ENCODE measurements at regions not wholly inside any gene's neighbourhood (a gene's known extent, or its start where the extent isn't known, plus 50 kb on each side); places are given as distances from the start of the nearest gene placed in this dataset.

DNA sequence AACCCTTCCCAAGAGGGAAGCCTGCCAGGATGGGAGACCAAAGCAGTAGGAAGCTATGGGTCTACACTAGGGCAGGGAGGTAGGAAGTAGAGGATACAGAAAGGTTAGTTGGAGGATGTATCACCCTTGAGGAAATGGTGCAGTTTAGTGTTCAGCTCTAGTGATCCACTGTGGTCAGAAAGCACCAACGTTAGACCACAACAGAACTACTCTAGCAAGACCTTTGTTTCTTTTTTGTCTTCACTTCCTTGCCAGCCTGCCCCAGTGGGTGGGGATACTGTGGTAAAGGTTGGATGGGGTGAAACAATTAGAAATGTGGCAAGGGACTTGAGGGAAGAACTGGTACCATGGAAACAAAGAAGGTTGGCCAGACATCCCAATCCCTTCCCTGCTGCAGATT lies 83.3 kb downstream of the DDIT4L start:
- H3K79me2 ChIP-seq = no peaks in the 10 kb centered on the region

DNA sequence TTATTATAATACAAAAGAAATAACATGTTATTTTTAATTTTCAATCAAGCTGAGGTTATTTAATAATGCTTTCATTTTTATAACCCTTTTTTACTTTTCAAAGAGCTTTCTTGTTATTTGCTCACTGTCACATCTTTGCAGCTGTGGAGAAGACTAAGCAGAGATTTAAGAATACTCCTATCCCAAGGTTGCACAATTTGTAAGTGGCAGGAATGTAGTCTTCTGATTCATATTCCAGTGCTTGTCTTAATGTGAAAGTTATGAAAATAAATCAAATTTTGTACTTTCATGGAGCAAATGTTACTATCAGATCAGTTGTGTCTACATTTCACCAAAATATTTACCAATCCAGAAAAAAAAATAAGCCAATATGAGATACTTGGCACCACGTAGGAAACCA lies 86.6 kb downstream of the DDIT4L start:
- no peak for DNase-seq (ENCODE audit: low spot score)
- Histone ChIP-seq H3K9me2 (replicated peaks; ENCODE audit: insufficient read depth) (no peaks in the 10 kb centered on the region), H2AFZ (no peak overlapping the region), H3K27ac (no peak overlapping the region), H3K4me2 (no peak overlapping the region), H3K9me3 (ENCODE audit: low read depth) (no peaks in the 10 kb centered on the region), H3K4me1 (ENCODE audit: insufficient read depth) (no peaks in the 10 kb centered on the region), H4K20me1 (ENCODE audit: insufficient read depth, poor library complexity, severe bottlenecking) (no peaks in the 10 kb centered on the region), H3K36me3 (replicated peaks; ENCODE audit: insufficient read depth, low read depth) (no peaks in the 10 kb centered on the region), H3K27me3 (no peaks in the 10 kb centered on the region), H3K79me2 (no peaks in the 10 kb centered on the region), H3K4me3 (no peak overlapping the region)
- TF ChIP-seq EZH2phosphoT487 (IDR thresholded peaks at IDR 0.05; ENCODE audit: low read depth, severe bottlenecking, unreplicated experiment) (no peak), EZH2 (IDR thresholded peaks at IDR 0.05; ENCODE audit: borderline replicate concordance) (no peak)
- TF ChIP-seq, protein P1, sequence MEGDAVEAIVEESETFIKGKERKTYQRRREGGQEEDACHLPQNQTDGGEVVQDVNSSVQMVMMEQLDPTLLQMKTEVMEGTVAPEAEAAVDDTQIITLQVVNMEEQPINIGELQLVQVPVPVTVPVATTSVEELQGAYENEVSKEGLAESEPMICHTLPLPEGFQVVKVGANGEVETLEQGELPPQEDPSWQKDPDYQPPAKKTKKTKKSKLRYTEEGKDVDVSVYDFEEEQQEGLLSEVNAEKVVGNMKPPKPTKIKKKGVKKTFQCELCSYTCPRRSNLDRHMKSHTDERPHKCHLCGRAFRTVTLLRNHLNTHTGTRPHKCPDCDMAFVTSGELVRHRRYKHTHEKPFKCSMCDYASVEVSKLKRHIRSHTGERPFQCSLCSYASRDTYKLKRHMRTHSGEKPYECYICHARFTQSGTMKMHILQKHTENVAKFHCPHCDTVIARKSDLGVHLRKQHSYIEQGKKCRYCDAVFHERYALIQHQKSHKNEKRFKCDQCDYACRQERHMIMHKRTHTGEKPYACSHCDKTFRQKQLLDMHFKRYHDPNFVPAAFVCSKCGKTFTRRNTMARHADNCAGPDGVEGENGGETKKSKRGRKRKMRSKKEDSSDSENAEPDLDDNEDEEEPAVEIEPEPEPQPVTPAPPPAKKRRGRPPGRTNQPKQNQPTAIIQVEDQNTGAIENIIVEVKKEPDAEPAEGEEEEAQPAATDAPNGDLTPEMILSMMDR (IDR thresholded peaks at IDR 0.05; ENCODE audit: poor library complexity) = no peak
- WGBS (ENCODE audit: low lambda C conversion rate, missing lambda C conversion rate) = 92% methylated on average over 1 of the region's 1 CpG

More for the DNA sequence above, 83.3 kb downstream of the DDIT4L start:
- no peak for DNase-seq (ENCODE audit: low spot score)
- Histone ChIP-seq H3K9me3 (ENCODE audit: low read depth) (no peaks in the 10 kb centered on the region), H3K4me3 (no peak overlapping the region), H3K4me1 (ENCODE audit: insufficient read depth) (no peaks in the 10 kb centered on the region), H3K27ac (no peak overlapping the region), H3K9me2 (replicated peaks; ENCODE audit: insufficient read depth) (no peaks in the 10 kb centered on the region), H3K27me3 (no peaks in the 10 kb centered on the region), H4K20me1 (ENCODE audit: insufficient read depth, poor library complexity, severe bottlenecking) (no peaks in the 10 kb centered on the region), H2AFZ (no peak overlapping the region), H3K4me2 (no peak overlapping the region), H3K36me3 (replicated peaks; ENCODE audit: insufficient read depth, low read depth) (no peaks in the 10 kb centered on the region)
- WGBS (ENCODE audit: low lambda C conversion rate, missing lambda C conversion rate) = 80% methylated on average over 1 of the region's 1 CpG
- TF ChIP-seq EZH2phosphoT487 (IDR thresholded peaks at IDR 0.05; ENCODE audit: low read depth, severe bottlenecking, unreplicated experiment) (no peak), EZH2 (IDR thresholded peaks at IDR 0.05; ENCODE audit: borderline replicate concordance) (no peak)
- TF ChIP-seq, protein P1 (IDR thresholded peaks at IDR 0.05; ENCODE audit: poor library complexity) = no peak

- WGBS (ENCODE audit: low lambda C conversion rate, missing lambda C conversion rate) = 52% methylated on average over 3 of the region's 3 CpGs
- no peak overlapping the region for H3K27ac ChIP-seq
- no peaks in the 10 kb centered on the region for H3K9me3 ChIP-seq (ENCODE audit: low read depth)
- H3K4me3 ChIP-seq = no peak overlapping the region
- no peak for DNase-seq (ENCODE audit: low spot score)
- H3K4me2 ChIP-seq = no peak overlapping the region
- no peaks in the 10 kb centered on the region for H3K9me2 ChIP-seq (replicated peaks; ENCODE audit: insufficient read depth)
- TF ChIP-seq EZH2 (IDR thresholded peaks at IDR 0.05; ENCODE audit: borderline replicate concordance) (no peak), EZH2phosphoT487 (IDR thresholded peaks at IDR 0.05; ENCODE audit: low read depth, severe bottlenecking, unreplicated experiment) (no peak)
- TF ChIP-seq, protein P1 (IDR thresholded peaks at IDR 0.05; ENCODE audit: poor library complexity) = no peak
- no peak overlapping the region for H2AFZ ChIP-seq
- H4K20me1 ChIP-seq (ENCODE audit: insufficient read depth, poor library complexity, severe bottlenecking) = no peaks in the 10 kb centered on the region
- no peaks in the 10 kb centered on the region for H3K79me2 ChIP-seq
- H3K27me3 ChIP-seq = no peaks in the 10 kb centered on the region
- H3K36me3 ChIP-seq (replicated peaks; ENCODE audit: insufficient read depth, low read depth) = no peaks in the 10 kb centered on the region
- no peaks in the 10 kb centered on the region for H3K4me1 ChIP-seq (ENCODE audit: insufficient read depth)
These were observed 89.3 kb downstream of the DDIT4L start for GRCh38 chr4:100100985-100101384.

DNA sequence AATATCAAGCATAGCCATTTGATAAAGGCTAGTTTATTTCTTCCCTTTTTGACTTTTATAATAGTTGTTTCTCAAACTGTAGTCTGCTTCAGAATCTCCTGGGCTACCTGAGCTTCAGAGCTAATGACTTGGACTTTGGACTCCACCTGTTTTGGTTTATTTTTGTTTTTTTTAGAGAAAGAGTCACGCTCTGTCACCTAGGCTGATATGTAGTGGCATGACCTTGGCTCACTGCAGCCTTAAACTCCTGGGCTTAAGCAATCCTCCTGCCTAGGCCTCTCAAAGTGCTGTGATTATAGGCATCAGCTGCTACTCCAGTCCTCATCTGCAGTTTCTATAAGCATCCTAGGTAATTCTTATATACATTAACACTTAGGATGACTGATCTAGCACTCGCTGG lies 90.5 kb downstream of the DDIT4L start:
- Histone ChIP-seq H3K9me2 (replicated peaks; ENCODE audit: insufficient read depth) (no peaks in the 10 kb centered on the region), H3K36me3 (replicated peaks; ENCODE audit: insufficient read depth, low read depth) (no peaks in the 10 kb centered on the region), H3K27me3 (no peaks in the 10 kb centered on the region), H3K4me2 (no peak overlapping the region), H4K20me1 (ENCODE audit: insufficient read depth, poor library complexity, severe bottlenecking) (no peaks in the 10 kb centered on the region), H3K27ac (no peak overlapping the region), H3K9me3 (ENCODE audit: low read depth) (no peaks in the 10 kb centered on the region), H3K4me1 (ENCODE audit: insufficient read depth) (no peaks in the 10 kb centered on the region), H2AFZ (no peak overlapping the region), H3K4me3 (no peak overlapping the region), H3K79me2 (no peaks in the 10 kb centered on the region)
- DNase-seq (ENCODE audit: low spot score) = no peak
- no peak for TF ChIP-seq EZH2phosphoT487 (IDR thresholded peaks at IDR 0.05; ENCODE audit: low read depth, severe bottlenecking, unreplicated experiment)
- TF ChIP-seq EZH2 (IDR thresholded peaks at IDR 0.05; ENCODE audit: borderline replicate concordance) = no peak
- TF ChIP-seq, protein P1 (IDR thresholded peaks at IDR 0.05; ENCODE audit: poor library complexity) = no peak
- WGBS (ENCODE audit: low lambda C conversion rate, missing lambda C conversion rate) = 84% methylated on average over 2 of the region's 2 CpGs
